Liver (tissue), 8 donors: ENCODE measurements at regions not wholly inside any gene's neighbourhood (a gene's known extent, or its start where the extent isn't known, plus 50 kb on each side); places are given as distances from the start of the nearest gene placed in this dataset.
A peak's percentile ranks its signal among the peaks of the same experiment; 100 is the strongest.

Experiments used
- DNase-seq: peaks from one replicate; pipeline ENCODE4 v3.0.0-alpha.2; 2017; ENCODE audit warnings: low spot score
- H3K27ac ChIP-seq, 2 donors: one replicate each; pipeline ENCODE4 v1.7.0; 2013; ENCODE audit warnings: inconsistent platforms in 2 of 2, low read length in 2 of 2, control low read depth in 1 of 2, low read depth in 1 of 2, mild to moderate bottlenecking in 1 of 2
- H3K27me3 ChIP-seq, 4 donors: one replicate each; pipeline versions ENCODE4 v1.6.1 to v1.7.0; 2013; ENCODE audit warnings: low read length in 3 of 4, inconsistent platforms in 1 of 4, mild to moderate bottlenecking in 1 of 4, moderate library complexity in 1 of 4; ENCODE audit not compliant: control insufficient read depth in 4 of 4, insufficient read depth in 4 of 4
- H3K36me3 ChIP-seq, 4 donors: one replicate each; pipeline versions ENCODE4 v1.6.1 to v1.7.0; 2013; ENCODE audit warnings: low read length in 3 of 4, mild to moderate bottlenecking in 3 of 4, low read depth in 1 of 4, moderate library complexity in 1 of 4; ENCODE audit not compliant: control insufficient read depth in 4 of 4, insufficient read depth in 3 of 4
- H3K4me1 ChIP-seq, 4 donors: one replicate each; pipeline versions ENCODE4 v1.6.1 to v1.7.0; 2013; ENCODE audit warnings: low read length in 3 of 4, mild to moderate bottlenecking in 3 of 4, moderate library complexity in 1 of 4; ENCODE audit not compliant: control insufficient read depth in 4 of 4, insufficient read depth in 4 of 4
- H3K4me3 ChIP-seq, 3 donors: one replicate each; pipeline versions ENCODE4 v1.6.1 to v1.7.0; 2013; ENCODE audit warnings: low read length in 3 of 3, control low read depth in 1 of 3, low read depth in 1 of 3, mild to moderate bottlenecking in 1 of 3
- H3K9ac ChIP-seq, 2 donors: one replicate each; pipeline ENCODE4 v1.7.0; 2013; ENCODE audit warnings: low read length in 2 of 2, mild to moderate bottlenecking in 2 of 2, moderate library complexity in 2 of 2, control low read depth in 1 of 2, low read depth in 1 of 2
- H3K9me3 ChIP-seq, 4 donors: one replicate each; pipeline versions ENCODE4 v1.6.1 to v1.7.0; 2013; ENCODE audit warnings: low read length in 3 of 4; ENCODE audit not compliant: control insufficient read depth in 4 of 4
- EGR1 ChIP-seq, 2 donors: IDR thresholded peaks; 2 replicates each; pipeline ENCODE4 v1.6.1; 2016 to 2018; ENCODE audit warnings: antibody characterized with exemption in 2 of 2, low read depth in 2 of 2
- FOXA2 ChIP-seq: IDR thresholded peaks from 2 replicates; pipeline ENCODE4 v1.6.1; 2016; ENCODE audit warnings: antibody characterized with exemption
- HNF4A ChIP-seq, 2 donors: conservative IDR thresholded peaks; 2 replicates each; pipeline ENCODE4 v1.6.1; 2016; ENCODE audit warnings: antibody characterized with exemption in 2 of 2, mild to moderate bottlenecking in 2 of 2
- HNF4G ChIP-seq: IDR thresholded peaks from 2 replicates; pipeline ENCODE4 v1.6.1; 2016; ENCODE audit warnings: antibody characterized with exemption
- JUND ChIP-seq, 2 donors: IDR thresholded peaks; 2 replicates each; pipeline ENCODE4 v1.6.1; 2016; ENCODE audit warnings: antibody characterized with exemption in 2 of 2
- NR2F2 ChIP-seq: IDR thresholded peaks from 2 replicates; pipeline ENCODE4 v1.6.1; 2016; ENCODE audit warnings: antibody characterized with exemption
- RAD21 ChIP-seq, 2 donors: IDR thresholded peaks; 2 replicates each; pipeline ENCODE4 v1.6.1; 2016; ENCODE audit warnings: antibody characterized with exemption in 2 of 2, mild to moderate bottlenecking in 2 of 2
- RXRA ChIP-seq, 2 donors: IDR thresholded peaks; 2 replicates each; pipeline ENCODE4 v1.6.1; 2017 to 2018; ENCODE audit warnings: antibody characterized with exemption in 2 of 2, mild to moderate bottlenecking in 1 of 2
- SP1 ChIP-seq: IDR thresholded peaks from 2 replicates; pipeline ENCODE4 v1.6.1; 2018; ENCODE audit warnings: antibody characterized with exemption, mild to moderate bottlenecking
- TAF1 ChIP-seq: conservative IDR thresholded peaks from 2 replicates; pipeline ENCODE4 v1.6.1; 2016; ENCODE audit warnings: antibody characterized with exemption, mild to moderate bottlenecking
- YY1 ChIP-seq: IDR thresholded peaks from 2 replicates; pipeline ENCODE4 v1.6.1; 2016; ENCODE audit warnings: antibody characterized with exemption, mild to moderate bottlenecking
- WGBS: extraction: QIAGEN DNeasy Blood & Tissue Kit; methylation state at CpG from one replicate; pipeline ENCODE4 v1.1.7; 2013; 5-methylcytosine and 5-hydroxymethylcytosine counted together
- TF ChIP-seq, protein P1 (sequence below): IDR thresholded peaks from 2 replicates; pipeline ENCODE4 v1.6.1; 2016; ENCODE audit warnings: antibody characterized with exemption, mild to moderate bottlenecking
- TF ChIP-seq, protein P2 (sequence below): fragments of 150-350 bp; IDR thresholded peaks from 2 replicates; pipeline ENCODE4 v1.5.1; 2017; ENCODE audit warnings: improper control_type of control experiment, low read depth, low read length; ENCODE audit not compliant: missing input control
- TF ChIP-seq, protein P3 (sequence below): IDR thresholded peaks from 2 replicates; pipeline ENCODE4 v1.6.1; 2016; ENCODE audit warnings: antibody characterized with exemption
- TF ChIP-seq, protein P4 (sequence below): IDR thresholded peaks from 2 replicates; pipeline ENCODE4 v1.6.1; 2016; ENCODE audit warnings: antibody characterized with exemption
- TF ChIP-seq, protein P5 (sequence below): IDR thresholded peaks from 2 replicates; pipeline ENCODE4 v1.6.1; 2016; ENCODE audit warnings: antibody characterized with exemption
- donor health status: healthy.
- donor health status: healthy.
- donor health status: healthy.
- donor health status: healthy.
- donor health status: healthy.

DNA sequence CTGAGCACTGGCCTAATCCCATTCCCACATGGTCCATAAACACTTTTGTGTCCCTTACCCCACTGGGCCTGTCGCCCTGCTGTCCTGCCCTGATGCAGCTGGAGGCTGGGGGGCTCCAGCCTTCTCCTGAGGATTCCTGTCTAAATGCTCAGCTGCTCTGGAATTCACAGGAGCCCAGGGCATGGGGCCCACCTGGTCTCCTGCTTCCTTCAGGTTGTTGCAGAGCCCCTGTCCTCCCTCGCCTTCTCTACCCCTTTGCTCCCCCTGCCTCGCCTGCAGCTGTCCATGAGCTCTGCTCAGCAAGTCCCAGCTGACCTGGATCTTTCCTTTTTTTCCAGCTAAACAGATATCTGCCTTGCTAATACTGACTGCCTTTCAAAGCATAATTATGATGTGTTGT is 286.9 kb downstream of the XXYLT1 start:
- H3K4me1 ChIP-seq = peaks cover 4 to 13% (median 9%) of the 10 kb centered on the region in 4 donors
- peaks cover 0 to 3% (median 2%) of the 10 kb centered on the region in 4 donors for H3K9me3 ChIP-seq
- no peak for TF ChIP-seq TAF1
- TF ChIP-seq HNF4G = no peak
- no peak for TF ChIP-seq FOXA2
- TF ChIP-seq, protein P1, sequence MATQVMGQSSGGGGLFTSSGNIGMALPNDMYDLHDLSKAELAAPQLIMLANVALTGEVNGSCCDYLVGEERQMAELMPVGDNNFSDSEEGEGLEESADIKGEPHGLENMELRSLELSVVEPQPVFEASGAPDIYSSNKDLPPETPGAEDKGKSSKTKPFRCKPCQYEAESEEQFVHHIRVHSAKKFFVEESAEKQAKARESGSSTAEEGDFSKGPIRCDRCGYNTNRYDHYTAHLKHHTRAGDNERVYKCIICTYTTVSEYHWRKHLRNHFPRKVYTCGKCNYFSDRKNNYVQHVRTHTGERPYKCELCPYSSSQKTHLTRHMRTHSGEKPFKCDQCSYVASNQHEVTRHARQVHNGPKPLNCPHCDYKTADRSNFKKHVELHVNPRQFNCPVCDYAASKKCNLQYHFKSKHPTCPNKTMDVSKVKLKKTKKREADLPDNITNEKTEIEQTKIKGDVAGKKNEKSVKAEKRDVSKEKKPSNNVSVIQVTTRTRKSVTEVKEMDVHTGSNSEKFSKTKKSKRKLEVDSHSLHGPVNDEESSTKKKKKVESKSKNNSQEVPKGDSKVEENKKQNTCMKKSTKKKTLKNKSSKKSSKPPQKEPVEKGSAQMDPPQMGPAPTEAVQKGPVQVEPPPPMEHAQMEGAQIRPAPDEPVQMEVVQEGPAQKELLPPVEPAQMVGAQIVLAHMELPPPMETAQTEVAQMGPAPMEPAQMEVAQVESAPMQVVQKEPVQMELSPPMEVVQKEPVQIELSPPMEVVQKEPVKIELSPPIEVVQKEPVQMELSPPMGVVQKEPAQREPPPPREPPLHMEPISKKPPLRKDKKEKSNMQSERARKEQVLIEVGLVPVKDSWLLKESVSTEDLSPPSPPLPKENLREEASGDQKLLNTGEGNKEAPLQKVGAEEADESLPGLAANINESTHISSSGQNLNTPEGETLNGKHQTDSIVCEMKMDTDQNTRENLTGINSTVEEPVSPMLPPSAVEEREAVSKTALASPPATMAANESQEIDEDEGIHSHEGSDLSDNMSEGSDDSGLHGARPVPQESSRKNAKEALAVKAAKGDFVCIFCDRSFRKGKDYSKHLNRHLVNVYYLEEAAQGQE = no peak
- no peak for TF ChIP-seq YY1
- TF ChIP-seq EGR1 (IDR thresholded peaks at IDR 0.05; ENCODE audit: low read depth in 2 of 2) = no peak
- TF ChIP-seq RAD21 (IDR thresholded peaks at IDR 0.05) = no peak
- TF ChIP-seq, protein P2, sequence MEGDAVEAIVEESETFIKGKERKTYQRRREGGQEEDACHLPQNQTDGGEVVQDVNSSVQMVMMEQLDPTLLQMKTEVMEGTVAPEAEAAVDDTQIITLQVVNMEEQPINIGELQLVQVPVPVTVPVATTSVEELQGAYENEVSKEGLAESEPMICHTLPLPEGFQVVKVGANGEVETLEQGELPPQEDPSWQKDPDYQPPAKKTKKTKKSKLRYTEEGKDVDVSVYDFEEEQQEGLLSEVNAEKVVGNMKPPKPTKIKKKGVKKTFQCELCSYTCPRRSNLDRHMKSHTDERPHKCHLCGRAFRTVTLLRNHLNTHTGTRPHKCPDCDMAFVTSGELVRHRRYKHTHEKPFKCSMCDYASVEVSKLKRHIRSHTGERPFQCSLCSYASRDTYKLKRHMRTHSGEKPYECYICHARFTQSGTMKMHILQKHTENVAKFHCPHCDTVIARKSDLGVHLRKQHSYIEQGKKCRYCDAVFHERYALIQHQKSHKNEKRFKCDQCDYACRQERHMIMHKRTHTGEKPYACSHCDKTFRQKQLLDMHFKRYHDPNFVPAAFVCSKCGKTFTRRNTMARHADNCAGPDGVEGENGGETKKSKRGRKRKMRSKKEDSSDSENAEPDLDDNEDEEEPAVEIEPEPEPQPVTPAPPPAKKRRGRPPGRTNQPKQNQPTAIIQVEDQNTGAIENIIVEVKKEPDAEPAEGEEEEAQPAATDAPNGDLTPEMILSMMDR = no peak
- TF ChIP-seq, protein P3, sequence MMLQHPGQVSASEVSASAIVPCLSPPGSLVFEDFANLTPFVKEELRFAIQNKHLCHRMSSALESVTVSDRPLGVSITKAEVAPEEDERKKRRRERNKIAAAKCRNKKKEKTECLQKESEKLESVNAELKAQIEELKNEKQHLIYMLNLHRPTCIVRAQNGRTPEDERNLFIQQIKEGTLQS = no peak
- TF ChIP-seq, protein P4, sequence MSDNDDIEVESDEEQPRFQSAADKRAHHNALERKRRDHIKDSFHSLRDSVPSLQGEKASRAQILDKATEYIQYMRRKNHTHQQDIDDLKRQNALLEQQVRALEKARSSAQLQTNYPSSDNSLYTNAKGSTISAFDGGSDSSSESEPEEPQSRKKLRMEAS = no peak
- TF ChIP-seq HNF4A (conservative IDR thresholded peaks at IDR 0.05) = no peak
- TF ChIP-seq RXRA (IDR thresholded peaks at IDR 0.05) = no peak
- no peak for TF ChIP-seq SP1
- TF ChIP-seq NR2F2 = no peak
- H3K27me3 ChIP-seq = no peaks in the 10 kb centered on the region
- H3K4me3 ChIP-seq = no peak overlapping the region
- 92% methylated on average over 3 of the region's 3 CpGs for WGBS
- H3K36me3 ChIP-seq = no peaks in the 10 kb centered on the region
- H3K27ac ChIP-seq = no peak overlapping the region
- H3K9ac ChIP-seq = no peak overlapping the region
- DNase-seq = no peak

DNA sequence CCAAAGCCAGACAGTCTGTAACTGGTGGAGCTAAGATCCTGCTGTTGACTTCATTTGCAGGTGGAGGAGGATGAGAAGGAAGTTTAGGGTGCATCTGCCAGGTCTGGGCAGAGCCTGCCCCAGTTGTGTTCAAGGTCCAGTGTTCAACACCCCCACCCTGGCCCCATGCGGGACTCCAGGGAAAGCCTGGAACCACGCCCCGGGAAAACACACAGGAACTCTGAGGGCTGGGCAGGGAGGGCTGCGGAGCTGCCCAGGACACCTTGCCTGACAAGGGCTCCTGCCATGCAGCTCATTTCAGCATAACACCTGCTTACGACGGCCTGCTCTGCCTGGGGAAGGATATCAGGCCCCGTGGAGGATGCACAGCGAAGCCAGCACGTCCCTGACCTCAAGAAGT is 286.3 kb downstream of the XXYLT1 start:
- DNase-seq = no peak
- Histone ChIP-seq H3K9me3 (peaks cover 0 to 3% (median 2%) of the 10 kb centered on the region in 4 donors), H3K4me3 (peak overlapping the region in 1 of 3 donors; percentile 27), H3K4me1 (peaks cover 4 to 13% (median 9%) of the 10 kb centered on the region in 4 donors), H3K36me3 (no peaks in the 10 kb centered on the region), H3K27ac (no peak overlapping the region), H3K9ac (no peak overlapping the region), H3K27me3 (no peaks in the 10 kb centered on the region)
- 69% methylated on average over 9 of the region's 9 CpGs for WGBS
- TF ChIP-seq JUND (IDR thresholded peaks at IDR 0.05) = no peak
- TF ChIP-seq, protein P5, sequence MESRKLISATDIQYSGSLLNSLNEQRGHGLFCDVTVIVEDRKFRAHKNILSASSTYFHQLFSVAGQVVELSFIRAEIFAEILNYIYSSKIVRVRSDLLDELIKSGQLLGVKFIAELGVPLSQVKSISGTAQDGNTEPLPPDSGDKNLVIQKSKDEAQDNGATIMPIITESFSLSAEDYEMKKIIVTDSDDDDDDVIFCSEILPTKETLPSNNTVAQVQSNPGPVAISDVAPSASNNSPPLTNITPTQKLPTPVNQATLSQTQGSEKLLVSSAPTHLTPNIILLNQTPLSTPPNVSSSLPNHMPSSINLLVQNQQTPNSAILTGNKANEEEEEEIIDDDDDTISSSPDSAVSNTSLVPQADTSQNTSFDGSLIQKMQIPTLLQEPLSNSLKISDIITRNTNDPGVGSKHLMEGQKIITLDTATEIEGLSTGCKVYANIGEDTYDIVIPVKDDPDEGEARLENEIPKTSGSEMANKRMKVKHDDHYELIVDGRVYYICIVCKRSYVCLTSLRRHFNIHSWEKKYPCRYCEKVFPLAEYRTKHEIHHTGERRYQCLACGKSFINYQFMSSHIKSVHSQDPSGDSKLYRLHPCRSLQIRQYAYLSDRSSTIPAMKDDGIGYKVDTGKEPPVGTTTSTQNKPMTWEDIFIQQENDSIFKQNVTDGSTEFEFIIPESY = no peak
- TF ChIP-seq, protein P2 = no peak
